ENCODE measurements at regions not wholly inside any gene's neighbourhood (a gene's known extent, or its start where the extent isn't known, plus 50 kb on each side); places are given as distances from the start of the nearest gene placed in this dataset.

DNA sequence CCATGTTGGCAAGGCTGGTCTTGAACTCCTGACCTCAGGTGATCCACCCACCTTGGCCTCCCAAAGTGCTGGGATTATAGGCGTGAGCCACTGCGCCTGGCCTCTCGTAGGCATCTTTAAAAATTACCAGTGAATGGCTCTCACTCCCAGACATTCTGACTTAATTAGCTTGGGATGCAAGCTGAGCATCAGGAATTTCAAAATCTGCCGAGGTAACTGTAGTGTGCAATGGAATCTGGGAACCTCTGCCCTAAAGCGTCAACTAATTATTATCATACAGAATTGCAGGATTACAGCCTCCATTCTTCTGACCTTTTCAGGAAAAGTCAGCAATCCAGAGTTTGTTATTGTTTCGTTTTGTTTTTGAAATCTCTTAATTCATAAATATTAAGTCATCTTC is 213.4 kb upstream of the DMAC1 start:
- no peak overlapping the region for H3K27ac ChIP-seq (replicated peaks in 1 of 4)
- TF ChIP-seq, protein P1, sequence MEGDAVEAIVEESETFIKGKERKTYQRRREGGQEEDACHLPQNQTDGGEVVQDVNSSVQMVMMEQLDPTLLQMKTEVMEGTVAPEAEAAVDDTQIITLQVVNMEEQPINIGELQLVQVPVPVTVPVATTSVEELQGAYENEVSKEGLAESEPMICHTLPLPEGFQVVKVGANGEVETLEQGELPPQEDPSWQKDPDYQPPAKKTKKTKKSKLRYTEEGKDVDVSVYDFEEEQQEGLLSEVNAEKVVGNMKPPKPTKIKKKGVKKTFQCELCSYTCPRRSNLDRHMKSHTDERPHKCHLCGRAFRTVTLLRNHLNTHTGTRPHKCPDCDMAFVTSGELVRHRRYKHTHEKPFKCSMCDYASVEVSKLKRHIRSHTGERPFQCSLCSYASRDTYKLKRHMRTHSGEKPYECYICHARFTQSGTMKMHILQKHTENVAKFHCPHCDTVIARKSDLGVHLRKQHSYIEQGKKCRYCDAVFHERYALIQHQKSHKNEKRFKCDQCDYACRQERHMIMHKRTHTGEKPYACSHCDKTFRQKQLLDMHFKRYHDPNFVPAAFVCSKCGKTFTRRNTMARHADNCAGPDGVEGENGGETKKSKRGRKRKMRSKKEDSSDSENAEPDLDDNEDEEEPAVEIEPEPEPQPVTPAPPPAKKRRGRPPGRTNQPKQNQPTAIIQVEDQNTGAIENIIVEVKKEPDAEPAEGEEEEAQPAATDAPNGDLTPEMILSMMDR (IDR thresholded peaks at IDR 0.05) = no peak
- TF ChIP-seq POLR2AphosphoS5 (IDR thresholded peaks at IDR 0.05) = no peak
- no peak for TF ChIP-seq POLR2A (IDR thresholded peaks at IDR 0.05; ENCODE audit: low read depth)
- no peak for TF ChIP-seq EP300 (IDR thresholded peaks at IDR 0.05)
- no peak overlapping the region for H3K4me3 ChIP-seq
- no peaks in the 10 kb centered on the region for H3K4me1 ChIP-seq
- intact Hi-C loops (cut with DNase I) = no loop called here
- no peaks in the 10 kb centered on the region for H3K36me3 ChIP-seq
- no peaks in the 10 kb centered on the region for H3K27me3 ChIP-seq
- DNase-seq (ENCODE audit: extremely low spot score) = no peak
- 84% methylated on average over 6 of the region's 6 CpGs for WGBS
- peaks cover 0 to 4% (median 0%) of the 10 kb centered on the region in 4 donors for H3K9me3 ChIP-seq

DNA sequence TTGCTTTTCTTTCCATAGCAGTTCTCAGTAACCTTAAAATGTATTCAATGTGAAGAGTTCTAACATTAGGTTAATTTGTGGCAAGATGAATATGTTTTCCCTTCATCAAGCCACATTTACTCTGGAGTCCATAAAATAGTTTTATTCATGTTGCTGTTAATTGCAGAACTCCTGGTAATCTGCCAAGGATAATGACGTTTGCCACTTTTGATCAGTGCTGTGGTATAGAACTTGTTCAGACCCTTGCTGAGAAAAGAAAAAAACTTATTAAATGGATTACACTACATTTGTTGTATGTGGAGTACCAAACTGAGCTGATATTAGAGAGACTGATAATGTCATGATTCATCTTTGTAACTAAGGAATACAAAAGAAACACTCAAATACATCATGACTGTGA is 212.4 kb upstream of the DMAC1 start:
- TF ChIP-seq, protein P1 (IDR thresholded peaks at IDR 0.05) = no peak
- TF ChIP-seq EP300 (IDR thresholded peaks at IDR 0.05) (no peak), POLR2A (IDR thresholded peaks at IDR 0.05; ENCODE audit: low read depth) (no peak), POLR2AphosphoS5 (IDR thresholded peaks at IDR 0.05) (no peak)
- DNase-seq (ENCODE audit: extremely low spot score) = no peak
- Histone ChIP-seq H3K36me3 (no peaks in the 10 kb centered on the region), H3K27ac (replicated peaks in 1 of 4) (no peak overlapping the region), H3K27me3 (no peaks in the 10 kb centered on the region), H3K4me3 (no peak overlapping the region), H3K9me3 (peaks cover 0 to 4% (median 0%) of the 10 kb centered on the region in 4 donors), H3K4me1 (no peaks in the 10 kb centered on the region)
- 60% methylated on average over 1 of the region's 1 CpG for WGBS
- intact Hi-C loops (cut with DNase I) = no loop called here

DNA sequence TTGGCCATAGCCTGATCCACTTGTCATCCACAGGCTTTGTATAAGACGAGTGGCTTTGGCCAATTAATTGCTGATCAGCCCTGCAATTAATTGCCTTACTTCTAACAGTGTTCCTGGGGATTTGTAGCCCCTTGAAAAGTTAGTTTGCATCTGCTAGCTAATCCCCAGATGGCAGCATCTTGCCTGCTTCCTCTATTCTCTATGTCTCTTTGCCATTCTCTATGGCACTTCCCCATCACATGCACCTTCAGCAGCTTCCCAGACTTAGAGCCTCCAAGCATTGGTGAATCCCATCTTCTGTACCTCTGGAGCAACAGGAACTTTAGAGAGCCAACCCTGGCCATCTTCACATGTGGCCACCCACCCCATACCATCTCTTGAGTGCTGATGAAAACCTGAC is 197.0 kb upstream of the DMAC1 start:
- no peaks in the 10 kb centered on the region for H3K9me3 ChIP-seq
- TF ChIP-seq EP300 (IDR thresholded peaks at IDR 0.05) = no peak
- no peak for TF ChIP-seq POLR2AphosphoS5 (IDR thresholded peaks at IDR 0.05)
- TF ChIP-seq POLR2A (IDR thresholded peaks at IDR 0.05; ENCODE audit: low read depth) = no peak
- TF ChIP-seq, protein P1 (IDR thresholded peaks at IDR 0.05) = no peak
- no peaks in the 10 kb centered on the region for H3K4me1 ChIP-seq
- no peak overlapping the region for H3K4me3 ChIP-seq
- DNase-seq (ENCODE audit: extremely low spot score) = no peak
- WGBS = 80% methylated on average over 1 of the region's 1 CpG
- H3K27me3 ChIP-seq = no peaks in the 10 kb centered on the region
- intact Hi-C loops (cut with DNase I) = no loop called here
- H3K36me3 ChIP-seq = no peaks in the 10 kb centered on the region
- no peak overlapping the region for H3K27ac ChIP-seq (replicated peaks in 1 of 4)

DNA sequence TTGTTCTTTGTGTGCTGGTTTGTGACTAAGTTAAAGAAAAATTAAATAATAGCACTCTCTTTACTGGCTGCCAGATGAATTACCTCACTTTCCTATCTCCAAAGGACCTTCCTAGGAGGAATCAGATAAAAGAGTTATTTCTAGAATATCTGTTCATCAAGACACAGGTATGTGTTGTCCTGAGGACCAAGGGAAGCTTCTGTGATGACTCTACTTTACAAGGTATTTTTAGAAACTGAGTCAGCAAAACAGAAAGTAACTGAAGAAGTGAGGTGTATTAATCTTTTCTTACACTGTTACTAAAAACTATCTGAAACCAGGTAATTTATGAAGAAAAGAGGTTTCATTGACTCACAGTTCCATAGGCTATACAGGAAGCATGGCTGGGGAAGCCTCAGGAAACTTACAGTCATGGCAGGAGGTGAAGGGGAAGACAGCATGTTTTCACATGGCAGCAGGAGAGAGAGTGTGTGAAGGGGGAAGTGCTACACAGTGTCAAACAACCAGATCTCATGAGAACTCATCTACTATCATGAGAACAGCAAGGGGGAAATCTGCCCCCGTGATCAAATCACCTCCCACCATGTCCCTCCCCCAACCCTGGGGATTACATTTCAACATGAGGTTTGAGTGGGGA is 189.2 kb upstream of the DMAC1 start:
- no peaks in the 10 kb centered on the region for H3K27me3 ChIP-seq
- no peak overlapping the region for H3K27ac ChIP-seq (replicated peaks in 1 of 4)
- H3K9me3 ChIP-seq = no peaks in the 10 kb centered on the region
- 100% methylated on average over 1 of the region's 1 CpG for WGBS
- H3K36me3 ChIP-seq = no peaks in the 10 kb centered on the region
- DNase-seq (ENCODE audit: extremely low spot score) = no peak
- intact Hi-C loops (cut with DNase I) = no loop called here
- TF ChIP-seq POLR2A (IDR thresholded peaks at IDR 0.05; ENCODE audit: low read depth) = no peak
- TF ChIP-seq EP300 (IDR thresholded peaks at IDR 0.05) = no peak
- no peak for TF ChIP-seq POLR2AphosphoS5 (IDR thresholded peaks at IDR 0.05)
- TF ChIP-seq, protein P1 (IDR thresholded peaks at IDR 0.05) = no peak
- H3K4me3 ChIP-seq = no peak overlapping the region
- no peaks in the 10 kb centered on the region for H3K4me1 ChIP-seq

DNA sequence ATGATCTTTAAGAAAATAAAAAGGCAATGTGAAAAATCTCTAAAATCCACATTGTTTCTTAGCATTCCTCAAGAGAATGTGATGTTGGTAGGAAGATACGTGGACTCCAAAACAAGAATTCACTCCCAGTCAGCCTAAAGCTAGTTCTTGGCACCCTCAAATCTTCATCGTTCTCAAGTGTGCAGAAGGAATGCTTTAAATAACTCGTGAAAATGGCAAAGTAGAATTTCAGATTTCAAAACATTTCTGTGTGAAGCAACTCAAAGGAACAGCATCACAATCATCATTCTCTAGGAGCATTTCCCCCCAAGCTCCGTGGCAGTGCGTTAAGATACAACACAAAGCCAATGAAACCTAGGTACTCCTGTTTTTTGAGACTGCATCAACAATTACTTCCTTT is 185.1 kb upstream of the DMAC1 start:
- intact Hi-C loops (cut with DNase I) = no loop called here

More for the DNA sequence above, 185.1 kb upstream of the DMAC1 start:
- Histone ChIP-seq H3K27ac (replicated peaks in 1 of 4) (no peak overlapping the region), H3K4me1 (no peaks in the 10 kb centered on the region), H3K9me3 (no peaks in the 10 kb centered on the region), H3K36me3 (no peaks in the 10 kb centered on the region), H3K4me3 (no peak overlapping the region), H3K27me3 (peaks cover 0 to 3% (median 0%) of the 10 kb centered on the region in 4 donors)
- TF ChIP-seq POLR2AphosphoS5 (IDR thresholded peaks at IDR 0.05) (no peak), EP300 (IDR thresholded peaks at IDR 0.05) (no peak), POLR2A (IDR thresholded peaks at IDR 0.05; ENCODE audit: low read depth) (no peak)
- TF ChIP-seq, protein P1 (IDR thresholded peaks at IDR 0.05) = no peak
- WGBS = 76% methylated on average over 5 of the region's 5 CpGs
- no peak for DNase-seq (ENCODE audit: extremely low spot score)
